ENCODE measurements at regions not wholly inside any gene's neighbourhood (a gene's known extent, or its start where the extent isn't known, plus 50 kb on each side); places are given as distances from the start of the nearest gene placed in this dataset.

GRCh38 chr1:192261476-192261875, 55.3 kb upstream of the RGS21 start:
- no peak overlapping the region for H3K4me2 ChIP-seq
- no peaks in the 10 kb centered on the region for H3K4me1 ChIP-seq
- ATAC-seq (no peak), FAIRE-seq (no peak), DNase-seq (ENCODE audit: low read depth in 1 of 2, low spot score in 1 of 2) (no peak)
- TF ChIP-seq ATOH8 (CRISPR knock-in tag; IDR thresholded peaks at IDR 0.05; ENCODE audit: low read depth): no peak
- H3K4me3 ChIP-seq: no peak overlapping the region
- ChIA-PET CTCF (no interaction called here), POLR2A (no interaction called here)
- no peaks in the 10 kb centered on the region for H3K9me3 ChIP-seq
- WGBS (ENCODE audit: missing lambda C conversion rate): 27% methylated on average over 1 of the region's 1 CpG
- no peak overlapping the region for H3K27ac ChIP-seq

GRCh38 chr1:192263436-192263835, 53.4 kb upstream of the RGS21 start:
- POLR2A ChIA-PET: no interaction called here
- WGBS (ENCODE audit: missing lambda C conversion rate): 21% methylated on average over 2 of the region's 2 CpGs
- CTCF ChIA-PET: no interaction called here
- FAIRE-seq (no peak), ATAC-seq (no peak), DNase-seq (ENCODE audit: low read depth in 1 of 2, low spot score in 1 of 2) (no peak)
- Histone ChIP-seq H3K27ac (no peak overlapping the region), H3K4me2 (no peak overlapping the region), H3K9me3 (no peaks in the 10 kb centered on the region), H3K4me3 (no peak overlapping the region), H3K4me1 (no peaks in the 10 kb centered on the region)
- TF ChIP-seq ZFP36 (IDR thresholded peaks at IDR 0.05; ENCODE audit: borderline replicate concordance, partially characterized antibody) (no peak), KDM1A (IDR thresholded peaks at IDR 0.05; ENCODE audit: low read depth) (no peak), FOXS1 (CRISPR knock-in tag; IDR thresholded peaks at IDR 0.05) (no peak), ESRRA (IDR thresholded peaks at IDR 0.05; ENCODE audit: borderline replicate concordance, low read length) (no peak), HEYL (CRISPR knock-in tag; IDR thresholded peaks at IDR 0.05) (no peak), EHF (CRISPR knock-in tag; IDR thresholded peaks at IDR 0.05) (no peak), RARB (CRISPR knock-in tag; IDR thresholded peaks at IDR 0.05) (no peak), FOSL2 (IDR thresholded peaks at IDR 0.05) (no peak), FOSL2 (CRISPR knock-in tag; IDR thresholded peaks at IDR 0.05) (no peak), CEBPB (IDR thresholded peaks at IDR 0.05) (no peak), ZSCAN20 (CRISPR knock-in tag; IDR thresholded peaks at IDR 0.05) (no peak), HOXB13 (CRISPR knock-in tag; IDR thresholded peaks at IDR 0.05; ENCODE audit: low read depth) (no peak), REST (IDR thresholded peaks at IDR 0.05) (no peak), CBX2 (IDR thresholded peaks at IDR 0.05; ENCODE audit: borderline replicate concordance, low read depth) (no peak), BHLHE40 (IDR thresholded peaks at IDR 0.05; ENCODE audit: low read depth, low read length) (no peak), ATOH8 (CRISPR knock-in tag; IDR thresholded peaks at IDR 0.05; ENCODE audit: low read depth) (no peak), BCL3 (IDR thresholded peaks at IDR 0.05) (no peak)

- 4% methylated on average over 1 of the region's 1 CpG for WGBS (ENCODE audit: missing lambda C conversion rate)
- Histone ChIP-seq H3K4me3 (no peak overlapping the region), H3K4me1 (no peaks in the 10 kb centered on the region), H3K27ac (no peak overlapping the region), H3K4me2 (no peak overlapping the region), H3K9me3 (no peaks in the 10 kb centered on the region)
- DNase-seq (ENCODE audit: low read depth in 1 of 2, low spot score in 1 of 2) (no peak), ATAC-seq (no peak), FAIRE-seq (no peak)
- ChIA-PET POLR2A (no interaction called here), CTCF (no interaction called here)
- TF ChIP-seq ATOH8 (CRISPR knock-in tag; IDR thresholded peaks at IDR 0.05; ENCODE audit: low read depth) (no peak), MAZ (IDR thresholded peaks at IDR 0.05; ENCODE audit: borderline replicate concordance, low read depth, low read length) (no peak)
Measured at GRCh38 chr1:192265516-192266173, 51.1 kb upstream of the RGS21 start.
